Ishikawa (cell line): ENCODE measurements at regions not wholly inside any gene's neighbourhood (a gene's known extent, or its start where the extent isn't known, plus 50 kb on each side); places are given as distances from the start of the nearest gene placed in this dataset.

ENCODE experiments used
- CEBPB ChIP-seq: IDR thresholded peaks from 2 replicates; pipeline ENCODE4 v1.6.1; 2012
- CREB1 ChIP-seq: IDR thresholded peaks from 2 replicates; pipeline ENCODE4 v1.6.1; 2012; ENCODE audit warnings: low read depth
- EGR1 ChIP-seq: IDR thresholded peaks from 2 replicates; pipeline ENCODE4 v1.6.1; 2012
- EP300 ChIP-seq: IDR thresholded peaks from 2 replicates; pipeline ENCODE4 v1.6.1; 2012; ENCODE audit warnings: borderline replicate concordance
- FOXM1 ChIP-seq: IDR thresholded peaks from 2 replicates; pipeline ENCODE4 v1.6.1; 2012; ENCODE audit warnings: low read depth, borderline replicate concordance
- MAX ChIP-seq: IDR thresholded peaks from 2 replicates; pipeline ENCODE4 v1.6.1; 2012
- NFIC ChIP-seq: IDR thresholded peaks from 2 replicates; pipeline ENCODE4 v1.6.1; 2012
- RAD21 ChIP-seq: IDR thresholded peaks from 2 replicates; pipeline ENCODE4 v1.6.1; 2012; ENCODE audit warnings: low read depth
- TAF1 ChIP-seq: IDR thresholded peaks from 2 replicates; pipeline ENCODE4 v1.6.1; 2012; ENCODE audit warnings: low read depth, mild to moderate bottlenecking
- TCF12 ChIP-seq: IDR thresholded peaks from 2 replicates; pipeline ENCODE4 v1.6.1; 2012; ENCODE audit warnings: low read depth
- TEAD4 ChIP-seq: IDR thresholded peaks from 2 replicates; pipeline ENCODE4 v1.6.1; 2012
- USF1 ChIP-seq: IDR thresholded peaks from 2 replicates; pipeline ENCODE4 v1.6.1; 2012
- YY1 ChIP-seq: IDR thresholded peaks from 2 replicates; pipeline ENCODE4 v1.6.1; 2012; ENCODE audit warnings: low read depth
- ZBTB7A ChIP-seq: IDR thresholded peaks from 2 replicates; pipeline ENCODE4 v1.6.1; 2012; ENCODE audit warnings: low read depth
- TF ChIP-seq, protein P1 (sequence below): IDR thresholded peaks from 2 replicates; pipeline ENCODE4 v1.6.1; 2012; ENCODE audit warnings: low read depth, mild to moderate bottlenecking

- TF ChIP-seq, protein P1, sequence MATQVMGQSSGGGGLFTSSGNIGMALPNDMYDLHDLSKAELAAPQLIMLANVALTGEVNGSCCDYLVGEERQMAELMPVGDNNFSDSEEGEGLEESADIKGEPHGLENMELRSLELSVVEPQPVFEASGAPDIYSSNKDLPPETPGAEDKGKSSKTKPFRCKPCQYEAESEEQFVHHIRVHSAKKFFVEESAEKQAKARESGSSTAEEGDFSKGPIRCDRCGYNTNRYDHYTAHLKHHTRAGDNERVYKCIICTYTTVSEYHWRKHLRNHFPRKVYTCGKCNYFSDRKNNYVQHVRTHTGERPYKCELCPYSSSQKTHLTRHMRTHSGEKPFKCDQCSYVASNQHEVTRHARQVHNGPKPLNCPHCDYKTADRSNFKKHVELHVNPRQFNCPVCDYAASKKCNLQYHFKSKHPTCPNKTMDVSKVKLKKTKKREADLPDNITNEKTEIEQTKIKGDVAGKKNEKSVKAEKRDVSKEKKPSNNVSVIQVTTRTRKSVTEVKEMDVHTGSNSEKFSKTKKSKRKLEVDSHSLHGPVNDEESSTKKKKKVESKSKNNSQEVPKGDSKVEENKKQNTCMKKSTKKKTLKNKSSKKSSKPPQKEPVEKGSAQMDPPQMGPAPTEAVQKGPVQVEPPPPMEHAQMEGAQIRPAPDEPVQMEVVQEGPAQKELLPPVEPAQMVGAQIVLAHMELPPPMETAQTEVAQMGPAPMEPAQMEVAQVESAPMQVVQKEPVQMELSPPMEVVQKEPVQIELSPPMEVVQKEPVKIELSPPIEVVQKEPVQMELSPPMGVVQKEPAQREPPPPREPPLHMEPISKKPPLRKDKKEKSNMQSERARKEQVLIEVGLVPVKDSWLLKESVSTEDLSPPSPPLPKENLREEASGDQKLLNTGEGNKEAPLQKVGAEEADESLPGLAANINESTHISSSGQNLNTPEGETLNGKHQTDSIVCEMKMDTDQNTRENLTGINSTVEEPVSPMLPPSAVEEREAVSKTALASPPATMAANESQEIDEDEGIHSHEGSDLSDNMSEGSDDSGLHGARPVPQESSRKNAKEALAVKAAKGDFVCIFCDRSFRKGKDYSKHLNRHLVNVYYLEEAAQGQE: no peak
- TF ChIP-seq NFIC (no peak), TEAD4 (no peak), EP300 (no peak), CREB1 (no peak), ZBTB7A (no peak), TCF12 (no peak), RAD21 (no peak), MAX (no peak), TAF1 (no peak), FOXM1 (no peak), YY1 (no peak), EGR1 (no peak), CEBPB (no peak), USF1 (no peak)
Measured at GRCh38 chr13:82698383-82698782, 1183.9 kb downstream of the SLITRK1 start.

GRCh38 chr13:82693607-82694006, 1188.7 kb downstream of the SLITRK1 start:
- TF ChIP-seq FOXM1 (no peak), RAD21 (no peak), YY1 (no peak), ZBTB7A (no peak), NFIC (no peak), CEBPB (no peak), CREB1 (no peak), EP300 (no peak), EGR1 (no peak), TAF1 (no peak), TCF12 (no peak), USF1 (no peak), TEAD4 (no peak), MAX (no peak)
- TF ChIP-seq, protein P1: no peak

DNA sequence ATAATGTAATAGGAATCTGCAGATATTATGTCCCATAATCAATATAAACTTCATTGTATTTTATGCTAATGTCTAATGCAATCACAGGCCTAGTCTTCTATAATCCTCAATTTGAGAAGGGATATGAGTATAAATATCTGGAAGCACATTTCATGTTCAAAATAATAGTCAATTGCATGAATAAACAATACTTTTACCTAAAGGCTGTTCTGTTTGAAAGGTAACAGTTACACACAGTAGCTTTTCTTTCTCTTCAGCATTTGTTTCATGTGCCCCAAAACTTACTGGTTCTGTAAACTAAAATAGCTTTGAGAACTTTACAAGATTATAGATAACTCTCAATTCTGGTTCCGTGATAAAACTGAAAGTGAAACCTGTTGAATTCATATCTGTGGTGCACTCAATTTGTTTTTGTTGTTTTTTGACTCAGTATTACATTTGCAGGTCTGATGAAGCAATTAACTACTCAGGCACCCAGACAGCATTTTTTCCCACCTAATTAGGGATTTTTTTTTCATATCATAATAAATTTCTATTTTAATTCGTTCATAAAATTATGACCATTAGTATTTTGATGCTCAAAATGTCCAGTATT, 1193.8 kb downstream of the SLITRK1 start:
- no peak for TF ChIP-seq RAD21
- TF ChIP-seq CREB1: no peak
- TF ChIP-seq ZBTB7A: no peak
- no peak for TF ChIP-seq MAX
- TF ChIP-seq, protein P1: no peak
- TF ChIP-seq NFIC: no peak
- no peak for TF ChIP-seq USF1
- no peak for TF ChIP-seq EP300
- no peak for TF ChIP-seq TAF1
- no peak for TF ChIP-seq TCF12

DNA sequence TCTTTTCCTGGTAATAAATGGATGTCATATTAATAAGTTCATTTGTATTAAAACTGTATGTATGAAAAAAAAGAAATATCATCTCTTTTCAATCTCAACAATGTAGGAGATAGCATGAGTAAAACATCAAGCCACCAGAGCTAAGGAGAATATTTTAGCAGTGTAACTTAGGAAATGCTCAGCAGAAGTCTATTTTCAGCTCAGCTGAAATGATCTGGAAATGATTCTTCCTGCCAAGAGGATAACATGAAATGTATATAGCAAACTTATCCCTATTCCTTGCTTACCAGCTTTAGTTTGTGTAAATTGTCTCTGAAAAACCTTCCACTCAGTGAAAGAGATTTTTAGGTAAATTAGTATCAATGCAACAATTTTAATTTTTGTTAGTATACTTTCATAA, 1194.4 kb downstream of the SLITRK1 start:
- TF ChIP-seq USF1: no peak
- no peak for TF ChIP-seq CEBPB
- no peak for TF ChIP-seq FOXM1
- TF ChIP-seq CREB1: no peak
- TF ChIP-seq NFIC: no peak
- no peak for TF ChIP-seq MAX
- TF ChIP-seq RAD21: no peak
- no peak for TF ChIP-seq TAF1
- no peak for TF ChIP-seq TCF12
- no peak for TF ChIP-seq ZBTB7A
- TF ChIP-seq EP300: no peak
- TF ChIP-seq, protein P1: no peak
- TF ChIP-seq TEAD4: no peak
- TF ChIP-seq EGR1: no peak
- no peak for TF ChIP-seq YY1
